Inflammatory macrophage treated with lipopolysaccharide for 4 hours (primary cell): ENCODE measurements at regions not wholly inside any gene's neighbourhood (a gene's known extent, or its start where the extent isn't known, plus 50 kb on each side); places are given as distances from the start of the nearest gene placed in this dataset.
"Not testable (repeated sequence)": the region's sequence is repeated elsewhere in the genome, so short reads cannot be mapped to it uniquely, and the experiment has no call there.

Experiments
- DNase-seq: peaks from one replicate; pipeline ENCODE4 v3.0.0-alpha.2; 2020

DNA sequence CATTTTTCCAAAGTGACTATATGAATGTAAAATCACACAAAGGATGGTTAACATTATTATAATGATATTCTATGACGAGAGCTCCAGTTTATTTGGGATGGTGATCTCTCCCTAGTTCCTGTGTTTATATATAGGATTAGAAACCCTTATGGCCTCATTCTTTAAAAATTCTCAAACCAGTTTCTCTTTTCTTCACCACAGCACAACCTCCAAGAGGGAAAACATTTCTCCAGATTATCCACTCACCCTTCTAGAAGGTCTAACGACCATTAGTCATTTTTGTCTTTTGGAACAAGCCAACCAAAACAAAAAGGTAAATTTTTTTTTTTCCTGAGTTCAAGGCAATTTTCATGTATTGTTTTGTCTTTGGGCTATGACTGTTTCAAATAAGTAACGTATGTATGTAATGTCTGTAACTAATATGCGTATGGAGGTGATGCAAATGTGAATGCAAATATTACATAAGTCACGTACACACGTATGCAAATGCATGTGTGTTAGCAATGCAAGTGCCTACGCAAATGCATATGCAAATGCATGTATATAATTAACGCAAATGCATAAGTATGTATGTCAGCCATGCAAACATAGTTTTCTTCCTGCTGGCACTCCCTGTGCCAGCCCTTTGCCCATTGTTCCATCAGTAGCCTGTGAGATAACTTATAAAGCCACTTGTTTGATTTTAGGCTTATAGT, 72.5 kb upstream of the MORC3 start:
- no peak for DNase-seq

DNA sequence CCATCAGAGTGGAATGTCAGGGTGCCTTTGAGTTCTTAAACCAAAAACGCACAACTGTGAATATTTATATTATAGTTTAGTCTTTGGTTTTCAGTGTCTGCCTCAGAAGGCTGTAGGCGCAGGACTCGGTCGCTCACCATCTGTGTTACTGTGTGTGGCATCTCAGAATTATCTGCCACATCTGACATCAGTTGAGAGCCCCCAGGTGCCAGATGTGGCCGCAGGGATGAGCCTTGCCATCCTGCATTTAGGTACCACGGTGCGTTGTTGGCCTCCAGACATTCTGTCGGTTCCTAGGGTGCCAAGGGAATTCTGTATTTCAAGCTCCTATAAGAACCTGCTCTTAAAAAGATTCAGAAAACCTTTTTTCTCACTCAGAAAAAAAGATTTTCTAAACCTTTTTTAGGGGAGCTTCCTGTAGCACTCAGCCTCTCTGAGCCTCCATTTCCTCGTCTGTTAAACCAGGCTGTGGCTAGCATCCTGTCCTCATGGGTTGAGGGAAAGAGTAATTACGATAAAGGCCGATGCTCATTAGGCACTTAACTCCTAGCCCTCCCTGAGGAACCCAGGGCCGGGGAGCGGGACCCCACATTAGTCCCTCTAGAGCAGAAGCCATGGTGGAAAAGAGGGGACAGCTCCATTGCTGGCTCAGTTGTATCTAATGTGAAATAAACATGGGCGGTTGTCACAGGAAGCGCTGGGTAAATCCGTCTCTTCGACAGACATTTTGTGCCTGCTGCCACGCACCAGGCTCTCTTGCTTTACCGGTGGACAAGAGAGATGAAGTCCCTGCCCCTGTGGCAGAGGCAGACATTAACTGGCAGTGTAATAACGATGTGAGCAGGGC, 70.2 kb upstream of the MORC3 start:
- no peak for DNase-seq

- no peak for DNase-seq
These were observed 69.4 kb upstream of the MORC3 start for GRCh38 chr21:36250423-36251075.

DNA sequence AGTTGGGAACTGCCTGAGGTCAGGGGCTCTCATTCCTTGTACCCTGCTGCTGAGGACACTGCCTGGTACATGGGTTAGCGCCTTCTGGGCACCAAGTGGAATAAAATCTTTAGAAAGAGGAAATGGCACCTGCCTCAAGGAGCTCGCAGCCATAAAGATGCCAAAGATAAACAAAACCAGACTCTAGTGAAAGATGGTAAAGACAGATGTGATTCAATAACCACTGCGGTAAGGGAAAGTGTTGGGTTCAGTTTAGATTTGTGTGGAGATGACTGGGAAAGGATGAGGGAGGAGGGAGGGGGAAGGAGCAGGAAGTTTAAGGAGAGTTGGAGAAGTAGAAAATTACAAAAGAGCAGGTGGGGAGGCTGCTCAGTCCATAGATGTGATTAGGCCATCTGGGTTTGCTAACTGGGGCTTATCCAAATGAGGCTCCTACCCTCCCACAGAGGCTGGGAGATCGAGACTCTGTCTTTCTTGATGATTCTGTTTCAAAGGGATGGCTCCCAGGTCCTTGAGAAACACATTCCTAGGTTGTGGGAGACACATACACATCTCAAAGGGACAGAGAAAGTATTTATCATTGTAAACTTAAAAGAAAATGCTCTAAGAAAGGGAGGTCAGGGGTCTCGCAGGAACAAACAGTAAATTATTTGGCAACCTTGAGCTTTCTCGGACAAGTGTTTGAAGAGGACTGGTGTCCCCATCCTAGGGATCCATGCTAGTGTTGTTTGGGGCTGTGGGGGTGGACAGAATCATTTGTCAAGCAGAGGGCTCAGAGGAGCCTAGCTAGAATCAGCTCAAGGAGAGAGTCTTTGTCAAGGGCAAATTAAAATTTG, 65.7 kb upstream of the MORC3 start:
- DNase-seq = no peak

DNA sequence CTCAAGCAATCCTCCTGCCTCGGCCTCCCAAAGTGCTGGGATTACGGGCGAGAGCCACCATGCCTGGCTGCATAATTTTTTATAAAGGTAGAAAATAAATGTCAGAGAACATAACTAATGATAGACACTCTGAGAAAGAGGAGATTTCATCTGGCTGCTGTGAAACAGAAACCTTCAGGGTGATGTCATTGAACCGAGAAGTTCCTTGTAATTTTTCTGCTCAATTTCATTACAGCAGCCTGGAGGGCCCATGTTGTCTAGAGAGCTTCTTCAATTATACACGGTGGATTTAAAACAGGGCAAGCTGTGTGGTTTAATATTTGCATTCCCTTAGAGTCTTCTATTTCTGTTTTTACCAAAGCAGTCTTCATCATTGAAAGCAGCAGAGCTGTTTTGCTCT, 64.3 kb upstream of the MORC3 start:
- peak; percentile 52 for DNase-seq

- DNase-seq = no peak
These were observed 62.3 kb upstream of the MORC3 start for GRCh38 chr21:36257657-36258056.

- peak; percentile 77 for DNase-seq
These were observed 59.8 kb upstream of the MORC3 start for GRCh38 chr21:36260030-36260787.

DNA sequence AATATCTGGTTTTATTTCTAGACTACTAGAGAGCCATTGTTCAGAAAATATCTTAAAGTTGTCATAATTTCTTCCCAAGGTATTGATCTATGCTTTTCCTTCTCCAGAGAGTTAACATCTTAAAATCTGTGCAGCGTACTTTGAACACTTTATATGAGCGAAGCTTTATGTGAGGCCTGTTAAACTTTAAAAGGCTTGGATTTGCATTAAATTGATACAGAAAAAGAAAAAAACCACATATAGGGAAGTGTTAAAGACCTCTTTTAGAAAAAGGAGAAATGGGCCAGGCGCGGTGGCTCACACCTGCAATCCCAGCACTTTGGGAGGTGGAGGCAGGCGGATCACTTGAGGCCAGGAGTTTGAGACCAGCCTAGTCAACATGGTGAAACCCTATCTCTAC, 59.2 kb upstream of the MORC3 start:
- no peak for DNase-seq

- no peak for DNase-seq
These were observed 58.5 kb upstream of the MORC3 start for GRCh38 chr21:36261459-36261858.

DNA sequence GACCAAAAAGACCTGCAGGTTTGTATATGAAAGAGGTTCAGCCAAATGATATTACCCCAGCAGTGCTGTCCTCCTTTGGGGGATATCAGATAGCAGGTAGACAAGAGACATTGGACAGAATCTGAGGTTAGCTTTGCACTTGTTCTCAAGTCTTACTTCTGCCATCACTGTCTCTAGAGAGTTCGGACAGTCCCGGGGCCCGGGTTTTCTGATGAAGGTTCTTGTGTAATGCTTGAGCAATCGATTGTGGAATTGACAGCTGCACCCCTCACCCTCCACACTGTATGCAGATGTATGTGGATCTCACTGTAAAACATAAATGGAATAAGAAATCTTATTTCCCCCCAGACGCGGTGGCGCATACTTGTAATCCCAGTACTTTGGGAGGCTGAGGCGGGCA, 56.2 kb upstream of the MORC3 start:
- no peak for DNase-seq

GRCh38 chr21:36265431-36265830, 54.6 kb upstream of the MORC3 start:
- no peak for DNase-seq

DNA sequence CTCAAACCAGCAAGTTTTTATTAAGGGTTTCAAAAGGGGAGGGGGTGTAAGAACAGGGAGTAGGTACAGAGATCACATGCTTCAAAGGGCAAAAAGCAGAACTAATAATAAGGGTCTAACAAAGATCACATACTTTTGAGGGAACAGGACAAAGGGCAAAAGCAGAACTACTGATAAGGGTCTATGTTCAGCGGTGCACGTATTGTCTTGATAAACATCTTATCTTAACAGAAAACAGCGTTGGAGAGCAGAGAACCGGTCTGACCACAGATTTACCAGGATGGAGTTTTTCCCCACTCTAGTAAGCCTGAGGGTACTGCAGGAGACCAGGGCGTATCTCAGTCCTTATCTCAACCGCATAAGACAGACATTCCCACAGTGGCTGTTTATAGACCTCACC, 52.2 kb upstream of the MORC3 start:
- DNase-seq = not testable (repeated sequence)

DNA sequence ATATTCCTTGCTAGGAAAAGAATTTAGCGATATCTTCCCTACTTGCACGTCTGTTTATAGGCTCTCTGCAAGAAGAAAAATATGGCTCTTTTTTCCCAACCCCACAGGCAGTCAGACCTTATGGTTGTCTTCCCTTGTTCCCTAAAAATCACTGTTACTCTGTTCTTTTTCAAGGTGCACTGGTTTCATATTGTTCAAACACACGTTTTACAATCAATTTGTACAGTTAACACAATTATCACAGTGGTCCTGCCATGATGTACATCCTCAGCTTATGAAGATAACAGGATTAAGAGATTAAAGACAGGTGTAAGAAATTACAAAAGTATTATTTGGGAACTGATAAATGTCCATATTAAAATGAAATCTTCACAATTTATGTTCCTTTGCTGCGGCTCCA, 51.7 kb upstream of the MORC3 start:
- not testable (repeated sequence) for DNase-seq
